GM12891 (cell line): ENCODE measurements at regions not wholly inside any gene's neighbourhood (a gene's known extent, or its start where the extent isn't known, plus 50 kb on each side); places are given as distances from the start of the nearest gene placed in this dataset.
A peak's percentile ranks its signal among the peaks of the same experiment; 100 is the strongest.

Source experiments
- POLR2A ChIP-seq: IDR thresholded peaks from 2 replicates; pipeline ENCODE4 v1.6.1; 2011; ENCODE audit warnings: low read depth, low read length, control low read depth
- POLR2AphosphoS5 ChIP-seq: IDR thresholded peaks from 2 replicates; pipeline ENCODE4 v1.6.1; 2011; ENCODE audit warnings: low read depth, low read length, control low read depth
- SPI1 ChIP-seq: IDR thresholded peaks from 2 replicates; pipeline ENCODE4 v1.6.1; 2011; ENCODE audit warnings: low read depth, low read length, control low read depth
- TAF1 ChIP-seq: IDR thresholded peaks from 2 replicates; pipeline ENCODE4 v1.6.1; 2011; ENCODE audit warnings: low read depth, low read length, control low read depth

DNA sequence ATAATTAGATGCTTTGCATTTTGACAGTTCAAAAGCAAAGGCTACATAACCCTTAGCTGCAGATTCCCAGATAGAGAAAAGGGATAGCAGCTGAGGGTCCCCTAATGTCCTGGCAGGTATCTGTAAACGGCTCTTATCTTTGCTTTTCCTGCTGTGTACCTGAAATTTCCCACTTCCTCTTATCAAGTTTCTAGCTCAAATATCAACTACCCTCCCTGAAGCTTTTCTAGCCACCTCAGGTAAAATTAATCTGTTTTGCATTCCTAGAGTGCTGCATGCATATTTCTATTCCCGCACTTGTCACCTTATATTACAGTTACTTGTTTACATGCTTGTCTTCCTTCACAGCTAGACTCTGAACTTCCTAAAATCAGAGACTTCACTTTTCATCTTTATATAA is 55.6 kb upstream of the STXBP5L start:
- no peak for TF ChIP-seq POLR2A
- no peak for TF ChIP-seq TAF1
- peak; percentile 79 for TF ChIP-seq SPI1
- no peak for TF ChIP-seq POLR2AphosphoS5
